ENCODE measurements at regions not wholly inside any gene's neighbourhood (a gene's known extent, or its start where the extent isn't known, plus 50 kb on each side); places are given as distances from the start of the nearest gene placed in this dataset.

DNA sequence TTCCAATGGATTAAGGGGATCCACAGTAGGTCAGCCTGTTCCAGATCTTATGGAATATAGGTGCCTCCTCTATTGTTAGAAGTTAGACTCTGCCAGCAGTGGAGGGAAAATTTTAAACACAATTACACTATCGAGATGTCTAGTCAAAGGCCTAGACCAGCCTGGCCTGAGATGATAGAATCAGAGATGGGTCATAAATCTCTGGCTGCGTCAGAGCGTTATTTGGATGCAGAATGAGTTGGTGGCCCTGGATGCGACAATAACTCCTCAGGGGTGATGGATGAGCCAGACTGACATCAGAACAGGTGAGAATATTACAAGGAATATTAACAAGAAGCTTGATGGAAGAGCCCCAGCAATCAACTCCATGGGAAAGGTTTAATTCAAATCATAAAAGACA lies 149.3 kb upstream of the TCF4 start:
- TF ChIP-seq ZNF274 (IDR thresholded peaks at IDR 0.05; ENCODE audit: low read depth, low read length), result no peak
- no peak for TF ChIP-seq YY1 (IDR thresholded peaks at IDR 0.05; ENCODE audit: insufficient read depth, insufficient read length)
- TF ChIP-seq SUZ12 (IDR thresholded peaks at IDR 0.05; ENCODE audit: extremely low read depth, insufficient read depth, insufficient read length), result no peak
